OCI-LY7 (cell line): ENCODE measurements at regions not wholly inside any gene's neighbourhood (a gene's known extent, or its start where the extent isn't known, plus 50 kb on each side); places are given as distances from the start of the nearest gene placed in this dataset.

ENCODE experiments used
- BruUV-seq: library from RNA; stranded (reverse); fragments of 400-500 nt; replicated peaks from 2 replicates; lab custom pipeline; 2021; lab: Mats Ljungman, UMichigan
- CTCF ChIA-PET: fragments of 300-600 bp; sonication (Branson Sonifier 250); formaldehyde crosslinking; loops from one replicate; lab custom pipeline; 2022; ENCODE audit warnings: antibody characterized with exemption; ENCODE audit not compliant: unreplicated experiment; lab: Charles Lee
- POLR2A ChIA-PET: fragments of 300-600 bp; sonication (Branson Sonifier 250); formaldehyde crosslinking; loops from one replicate; lab custom pipeline; 2022; ENCODE audit warnings: antibody characterized with exemption; lab: Charles Lee
- DNase-seq: peaks from one replicate; pipeline ENCODE4 v3.0.0-alpha.2; 2015; ENCODE audit warnings: low spot score
- H2AFZ ChIP-seq: fragments of 200-600 bp; sonication (generic), shearing (Covaris generic); 2 replicates; pipeline ENCODE4 v1.6.1; 2014; ENCODE audit warnings: mild to moderate bottlenecking, antibody characterized with exemption, low read length, moderate library complexity
- H3K27ac ChIP-seq: fragments of 200-600 bp; sonication (generic); 2 replicates; pipeline ENCODE4 v1.5.1; 2014; ENCODE audit warnings: mixed run types, low read depth, mild to moderate bottlenecking, moderate library complexity, low read length, inconsistent platforms; ENCODE audit not compliant: poor library complexity, severe bottlenecking
- H3K36me3 ChIP-seq: fragments of 200-600 bp; sonication (generic); 2 replicates; pipeline ENCODE4 v1.6.1; 2014; ENCODE audit warnings: mild to moderate bottlenecking, antibody characterized with exemption, low read length, moderate library complexity, mixed read lengths; ENCODE audit not compliant: insufficient read depth
- H3K4me1 ChIP-seq: fragments of 200-600 bp; sonication (generic); 2 replicates; pipeline ENCODE4 v1.5.1; 2014; ENCODE audit warnings: mild to moderate bottlenecking, low read length; ENCODE audit not compliant: insufficient read depth, poor library complexity, severe bottlenecking
- H3K4me2 ChIP-seq: fragments of 200-600 bp; sonication (generic); 2 replicates; pipeline ENCODE4 v1.6.1; 2014; ENCODE audit warnings: mild to moderate bottlenecking, low read length
- H3K4me3 ChIP-seq: fragments of 200-600 bp; sonication (generic); 2 replicates; pipeline ENCODE4 v1.5.1; 2014; ENCODE audit warnings: mild to moderate bottlenecking, low read depth, low read length; ENCODE audit not compliant: poor library complexity, severe bottlenecking
- H3K79me2 ChIP-seq: fragments of 200-600 bp; sonication (generic); 2 replicates; pipeline ENCODE4 v1.6.1; 2016; ENCODE audit warnings: low read depth, mild to moderate bottlenecking, low read length, moderate library complexity, mixed read lengths; ENCODE audit not compliant: insufficient read depth
- H3K9me2 ChIP-seq: fragments of 200-600 bp; sonication (generic); 2 replicates; pipeline ENCODE4 v1.6.1; 2016; ENCODE audit warnings: mild to moderate bottlenecking, low read length, mixed read lengths; ENCODE audit not compliant: insufficient read depth
- H3K9me3 ChIP-seq: fragments of 200-600 bp; sonication (generic); 2 replicates; pipeline ENCODE4 v1.6.1; 2014; ENCODE audit warnings: mild to moderate bottlenecking, mixed run types, low read length, mixed read lengths
- H4K20me1 ChIP-seq: fragments of 200-600 bp; sonication (generic); 2 replicates; pipeline ENCODE4 v1.6.1; 2014; ENCODE audit warnings: mild to moderate bottlenecking, antibody characterized with exemption, low read length, moderate library complexity, mixed read lengths; ENCODE audit not compliant: insufficient read depth
- CTCF ChIP-seq: fragments of 200-600 bp; sonication (generic); conservative IDR thresholded peaks from 2 replicates; pipeline ENCODE4 v1.5.1; 2014; ENCODE audit warnings: mild to moderate bottlenecking, antibody characterized with exemption, low read length, moderate library complexity, mixed read lengths
- EZH2phosphoT487 ChIP-seq: fragments of 200-600 bp; sonication (generic); IDR thresholded peaks from 2 replicates; pipeline ENCODE4 v1.6.1; 2018; ENCODE audit warnings: low read depth, borderline replicate concordance, mild to moderate bottlenecking, mixed run types, antibody characterized with exemption, low read length, moderate library complexity, mixed read lengths
- intact Hi-C: fragments of 100-400 bp; cut with micrococcal nuclease; formaldehyde crosslinking; loops from one replicate; pipeline ENCODE4 v1.10.0; 2022; ENCODE audit not compliant: unreplicated experiment

- Histone ChIP-seq H3K4me1 (peaks cover 7% of the 10 kb centered on the region), H3K36me3 (no peaks in the 10 kb centered on the region), H3K9me2 (no peaks in the 10 kb centered on the region), H3K79me2 (no peaks in the 10 kb centered on the region), H2AFZ (no peak overlapping the region), H4K20me1 (no peaks in the 10 kb centered on the region), H3K4me2 (no peak overlapping the region), H3K4me3 (no peak overlapping the region), H3K27ac (no peak overlapping the region), H3K9me3 (no peaks in the 10 kb centered on the region)
- no peak for DNase-seq
- ChIA-PET CTCF (no interaction called here), POLR2A (interaction anchor here (1.6 kb wide), 1 partner anchor 8 kb away, joined by 4 read pairs; no protein-coding TSS in a partner anchor)
- intact Hi-C loops, result no loop called here
- TF ChIP-seq CTCF, result no peak
- no peak for TF ChIP-seq EZH2phosphoT487
- no TSS peak for BruUV-seq
These were observed 87.2 kb upstream of the BCOR start for GRCh38 chrX:40184968-40185367.

- intact Hi-C loops, result no loop called here
- no peak overlapping the region for H3K4me3 ChIP-seq
- H4K20me1 ChIP-seq, result no peaks in the 10 kb centered on the region
- H3K36me3 ChIP-seq, result no peaks in the 10 kb centered on the region
- CTCF ChIA-PET, result no interaction called here
- no peak for DNase-seq
- no TSS peak for BruUV-seq
- H3K79me2 ChIP-seq, result no peaks in the 10 kb centered on the region
- H3K4me2 ChIP-seq, result no peak overlapping the region
- TF ChIP-seq EZH2phosphoT487, result no peak
- no peak for TF ChIP-seq CTCF
- H3K27ac ChIP-seq, result no peak overlapping the region
- H3K4me1 ChIP-seq, result peaks cover 9% of the 10 kb centered on the region
- no peak overlapping the region for H2AFZ ChIP-seq
- no peaks in the 10 kb centered on the region for H3K9me2 ChIP-seq
- H3K9me3 ChIP-seq, result no peaks in the 10 kb centered on the region
- POLR2A ChIA-PET, result interaction anchor here (0.6 kb wide), 1 partner anchor 13 kb away, joined by 3 read pairs; no protein-coding TSS in a partner anchor
These were observed 84.9 kb upstream of the BCOR start for GRCh38 chrX:40182615-40183014.

- Histone ChIP-seq H3K79me2 (no peaks in the 10 kb centered on the region), H3K4me3 (no peak overlapping the region), H2AFZ (no peak overlapping the region), H3K9me2 (no peaks in the 10 kb centered on the region), H3K27ac (no peak overlapping the region), H4K20me1 (no peaks in the 10 kb centered on the region), H3K9me3 (no peaks in the 10 kb centered on the region), H3K4me1 (peaks cover 14% of the 10 kb centered on the region), H3K36me3 (no peaks in the 10 kb centered on the region), H3K4me2 (no peak overlapping the region)
- ChIA-PET POLR2A (no interaction called here), CTCF (no interaction called here)
- intact Hi-C loops, result no loop called here
- TF ChIP-seq CTCF (no peak), EZH2phosphoT487 (no peak)
- DNase-seq, result no peak
- no TSS peak for BruUV-seq
These were observed 84.3 kb upstream of the BCOR start for GRCh38 chrX:40182095-40182494.
